ENCODE measurements at regions not wholly inside any gene's neighbourhood (a gene's known extent, or its start where the extent isn't known, plus 50 kb on each side); places are given as distances from the start of the nearest gene placed in this dataset.

- TF ChIP-seq EZH2 (IDR thresholded peaks at IDR 0.05; ENCODE audit: borderline replicate concordance, low read depth, low read length, poor library complexity, severe bottlenecking) (no peak), CTCF (conservative IDR thresholded peaks at IDR 0.05; ENCODE audit: low read depth, low read length) (no peak)
- no peaks in the 10 kb centered on the region for H3K36me3 ChIP-seq (ENCODE audit: insufficient read depth, low read length, poor library complexity, severe bottlenecking)
Measured at GRCh38 chr1:14320518-14320917, 278.0 kb upstream of the KAZN start.

DNA sequence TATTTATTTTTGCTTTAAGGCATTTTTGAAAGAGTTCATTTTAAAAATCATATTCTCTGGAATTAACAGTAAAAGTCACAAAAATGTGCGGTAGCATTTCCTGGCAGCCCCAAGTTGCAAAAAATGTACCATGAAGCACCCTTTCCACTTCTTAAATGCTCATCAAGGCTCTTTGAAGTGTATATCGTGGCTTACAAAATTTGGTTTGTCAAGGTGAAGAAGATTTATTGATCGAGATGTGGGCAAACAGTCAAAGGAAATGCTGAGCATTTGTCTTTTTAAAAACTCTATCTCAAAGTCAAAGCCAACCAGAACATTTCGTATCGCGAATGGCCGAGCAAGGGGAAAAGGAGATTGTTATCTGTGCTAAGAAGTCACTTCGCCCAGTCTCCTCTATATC, 277.5 kb upstream of the KAZN start:
- Histone ChIP-seq H3K36me3 (ENCODE audit: insufficient read depth, low read length, poor library complexity, severe bottlenecking) (no peaks in the 10 kb centered on the region), H3K27me3 (replicated peaks; ENCODE audit: insufficient read depth, low read depth, low read length, poor library complexity) (peaks cover 8% of the 10 kb centered on the region), H3K4me1 (ENCODE audit: insufficient read depth, low read length, poor library complexity, severe bottlenecking) (no peaks in the 10 kb centered on the region), H3K4me3 (ENCODE audit: low read depth, low read length, poor library complexity, severe bottlenecking) (no peak overlapping the region), H3K9me3 (ENCODE audit: low read depth, low read length, poor library complexity, severe bottlenecking) (no peaks in the 10 kb centered on the region), H3K27ac (ENCODE audit: low read depth, low read length, poor library complexity, severe bottlenecking) (no peak overlapping the region)
- ChIA-PET POLR2A (ENCODE audit: low non-redundant PET) (no interaction called here), CTCF (no interaction called here)
- intact Hi-C loops (cut with micrococcal nuclease; ENCODE audit: unreplicated experiment) = no loop called here
- DNase-seq (ENCODE audit: low spot score) = no peak
- no TSS peak for BruUV-seq (replicated peaks)
- no peak for TF ChIP-seq CTCF (conservative IDR thresholded peaks at IDR 0.05; ENCODE audit: low read depth, low read length)
- no peak for TF ChIP-seq EZH2 (IDR thresholded peaks at IDR 0.05; ENCODE audit: borderline replicate concordance, low read depth, low read length, poor library complexity, severe bottlenecking)

More at GRCh38 chr1:14320518-14320917, 278.0 kb upstream of the KAZN start:
- intact Hi-C loops (cut with micrococcal nuclease; ENCODE audit: unreplicated experiment) = no loop called here
- Histone ChIP-seq H3K4me3 (ENCODE audit: low read depth, low read length, poor library complexity, severe bottlenecking) (no peak overlapping the region), H3K27ac (ENCODE audit: low read depth, low read length, poor library complexity, severe bottlenecking) (no peak overlapping the region), H3K4me1 (ENCODE audit: insufficient read depth, low read length, poor library complexity, severe bottlenecking) (no peaks in the 10 kb centered on the region), H3K9me3 (ENCODE audit: low read depth, low read length, poor library complexity, severe bottlenecking) (no peaks in the 10 kb centered on the region), H3K27me3 (replicated peaks; ENCODE audit: insufficient read depth, low read depth, low read length, poor library complexity) (peaks cover 8% of the 10 kb centered on the region)
- no peak for DNase-seq (ENCODE audit: low spot score)
- no TSS peak for BruUV-seq (replicated peaks)
- POLR2A ChIA-PET (ENCODE audit: low non-redundant PET) = no interaction called here
- CTCF ChIA-PET = no interaction called here

DNA sequence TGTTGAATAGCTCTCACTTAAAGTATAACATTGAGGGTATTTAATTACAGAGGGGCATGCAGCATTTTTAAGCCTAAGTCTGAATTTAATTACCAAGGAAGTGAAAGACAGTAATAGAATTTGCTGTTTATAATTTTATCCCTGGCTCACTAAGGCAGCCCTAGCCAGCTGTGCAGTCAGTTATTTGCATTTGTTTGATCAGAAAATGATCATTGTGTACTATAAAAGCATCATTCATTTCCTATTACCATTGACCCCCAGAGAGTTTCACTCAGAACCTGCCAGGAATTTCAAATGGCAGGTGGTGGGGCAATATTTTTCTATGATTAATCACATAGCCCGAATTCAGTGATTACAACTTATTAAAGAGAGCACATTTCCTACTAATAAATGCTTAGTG, 277.1 kb upstream of the KAZN start:
- TF ChIP-seq EZH2 (IDR thresholded peaks at IDR 0.05; ENCODE audit: borderline replicate concordance, low read depth, low read length, poor library complexity, severe bottlenecking) (no peak), CTCF (conservative IDR thresholded peaks at IDR 0.05; ENCODE audit: low read depth, low read length) (no peak)
- ChIA-PET POLR2A (ENCODE audit: low non-redundant PET) (no interaction called here), CTCF (no interaction called here)
- H3K36me3 ChIP-seq (ENCODE audit: insufficient read depth, low read length, poor library complexity, severe bottlenecking) = no peaks in the 10 kb centered on the region
- intact Hi-C loops (cut with micrococcal nuclease; ENCODE audit: unreplicated experiment) = no loop called here
- H3K4me3 ChIP-seq (ENCODE audit: low read depth, low read length, poor library complexity, severe bottlenecking) = no peak overlapping the region
- peaks cover 8% of the 10 kb centered on the region for H3K27me3 ChIP-seq (replicated peaks; ENCODE audit: insufficient read depth, low read depth, low read length, poor library complexity)
- no peak for DNase-seq (ENCODE audit: low spot score)
- BruUV-seq (replicated peaks) = no TSS peak
- no peaks in the 10 kb centered on the region for H3K4me1 ChIP-seq (ENCODE audit: insufficient read depth, low read length, poor library complexity, severe bottlenecking)
- no peak overlapping the region for H3K27ac ChIP-seq (ENCODE audit: low read depth, low read length, poor library complexity, severe bottlenecking)
- no peaks in the 10 kb centered on the region for H3K9me3 ChIP-seq (ENCODE audit: low read depth, low read length, poor library complexity, severe bottlenecking)

Measured in A673 (cell line).